ENCODE measurements at regions not wholly inside any gene's neighbourhood (a gene's known extent, or its start where the extent isn't known, plus 50 kb on each side); places are given as distances from the start of the nearest gene placed in this dataset.

- ChIA-PET POLR2A (no interaction called here), CTCF (interaction anchor here (0.6 to 1.3 kb wide), 2 partner anchors 10 to 132 kb away, joined by 3 read pairs; no protein-coding TSS in a partner anchor)
- TF ChIP-seq EZH2 (IDR thresholded peaks at IDR 0.05; ENCODE audit: borderline replicate concordance, insufficient read depth, low read depth, low read length, poor library complexity, severe bottlenecking) (no peak), CTCF (IDR thresholded peaks at IDR 0.05) (no peak)
- Mint-ChIP-seq H3K9me3 (ENCODE audit: insufficient read depth) (no peaks in the 10 kb centered on the region), H3K4me3 (no peak overlapping the region), H3K27ac (no peak overlapping the region), H3K4me1 (peaks cover 17% of the 10 kb centered on the region), H3K27me3 (no peaks in the 10 kb centered on the region)
- peaks cover 10% of the 10 kb centered on the region in 2 donors for H3K4me1 ChIP-seq (ENCODE audit: control insufficient read depth in 2 of 2, insufficient read depth in 2 of 2, low read length in 2 of 2)
- no peak for DNase-seq
- no peaks in the 10 kb centered on the region for H3K27me3 ChIP-seq (replicated peaks in 1 of 4; ENCODE audit: control extremely low read depth in 1 of 4, control insufficient read depth in 3 of 4, insufficient read depth in 4 of 4, low read length in 3 of 4)
- H3K27ac ChIP-seq (ENCODE audit: low read length in 2 of 2) = no peak overlapping the region
- peaks cover 0 to 5% (median 5%) of the 10 kb centered on the region in 3 donors for H3K9me3 ChIP-seq (ENCODE audit: control extremely low read depth in 1 of 3, control insufficient read depth in 2 of 3, insufficient read depth in 1 of 3, low read length in 2 of 3)
- H3K9ac ChIP-seq (ENCODE audit: low read length) = no peak overlapping the region
- no peak for ATAC-seq (ENCODE audit: low read depth)
- no peak overlapping the region for H3K4me2 ChIP-seq (replicated peaks; ENCODE audit: low read depth, low read length, poor library complexity, severe bottlenecking)
- no peaks in the 10 kb centered on the region for H3K79me2 ChIP-seq (ENCODE audit: control insufficient read depth, insufficient read depth, low read length)
- WGBS (ENCODE audit: insufficient coverage) = 80% methylated on average over 2 of the region's 5 CpGs
- intact Hi-C loops (cut with micrococcal nuclease) = loop anchor here (2.0 kb wide), 1 partner anchor 13 kb away; no protein-coding TSS in a partner anchor
- no peak overlapping the region for H3K4me3 ChIP-seq (ENCODE audit: control extremely low read depth in 1 of 5, extremely low read depth in 1 of 5, insufficient read depth in 1 of 5, low read depth in 2 of 5, low read length in 4 of 5)
- no peaks in the 10 kb centered on the region for H4K20me1 ChIP-seq (ENCODE audit: control insufficient read depth, insufficient read depth, low read length, poor library complexity, severe bottlenecking)
- no peak overlapping the region for H2AFZ ChIP-seq (ENCODE audit: insufficient read depth, low read depth, low read length, poor library complexity, severe bottlenecking)
- no peaks in the 10 kb centered on the region for H3K36me3 ChIP-seq (replicated peaks in 1 of 2; ENCODE audit: control extremely low read depth in 1 of 2, control insufficient read depth in 1 of 2, extremely low read depth in 1 of 2, insufficient read depth in 2 of 2, low read length in 1 of 2)
Measured at GRCh38 chr4:81599742-81600380, 128.2 kb upstream of the RASGEF1B start.

- DNase-seq (no peak), ATAC-seq (ENCODE audit: low read depth) (no peak)
- Mint-ChIP-seq H3K4me1 (peaks cover 33% of the 10 kb centered on the region), H3K27ac (no peak overlapping the region), H3K9me3 (ENCODE audit: insufficient read depth) (peaks cover 3% of the 10 kb centered on the region), H3K4me3 (no peak overlapping the region), H3K27me3 (no peaks in the 10 kb centered on the region)
- Histone ChIP-seq H3K9me3 (ENCODE audit: control extremely low read depth in 1 of 3, control insufficient read depth in 2 of 3, insufficient read depth in 1 of 3, low read length in 2 of 3) (peaks cover 0 to 5% (median 5%) of the 10 kb centered on the region in 3 donors), H3K27me3 (replicated peaks in 1 of 4; ENCODE audit: control extremely low read depth in 1 of 4, control insufficient read depth in 3 of 4, insufficient read depth in 4 of 4, low read length in 3 of 4) (no peaks in the 10 kb centered on the region), H3K79me2 (ENCODE audit: control insufficient read depth, insufficient read depth, low read length) (no peaks in the 10 kb centered on the region), H3K4me2 (replicated peaks; ENCODE audit: low read depth, low read length, poor library complexity, severe bottlenecking) (no peak overlapping the region), H4K20me1 (ENCODE audit: control insufficient read depth, insufficient read depth, low read length, poor library complexity, severe bottlenecking) (no peaks in the 10 kb centered on the region), H3K9ac (ENCODE audit: low read length) (no peak overlapping the region), H3K36me3 (replicated peaks in 1 of 2; ENCODE audit: control extremely low read depth in 1 of 2, control insufficient read depth in 1 of 2, extremely low read depth in 1 of 2, insufficient read depth in 2 of 2, low read length in 1 of 2) (no peaks in the 10 kb centered on the region), H2AFZ (ENCODE audit: insufficient read depth, low read depth, low read length, poor library complexity, severe bottlenecking) (no peak overlapping the region), H3K4me3 (ENCODE audit: control extremely low read depth in 1 of 5, extremely low read depth in 1 of 5, insufficient read depth in 1 of 5, low read depth in 2 of 5, low read length in 4 of 5) (no peak overlapping the region), H3K27ac (ENCODE audit: low read length in 2 of 2) (no peak overlapping the region), H3K4me1 (ENCODE audit: control insufficient read depth in 2 of 2, insufficient read depth in 2 of 2, low read length in 2 of 2) (peaks cover 13 to 17% of the 10 kb centered on the region in 2 donors)
- intact Hi-C loops (cut with micrococcal nuclease) = no loop called here
- ChIA-PET CTCF (interaction anchor here (0.8 to 1.2 kb wide), 2 partner anchors 12 to 131 kb away, joined by 3 to 4 read pairs; no protein-coding TSS in a partner anchor), POLR2A (interaction anchor here (0.7 kb wide), 1 partner anchor 166 kb away, joined by 3 read pairs; no protein-coding TSS in a partner anchor)
- no peak for TF ChIP-seq EZH2 (IDR thresholded peaks at IDR 0.05; ENCODE audit: borderline replicate concordance, insufficient read depth, low read depth, low read length, poor library complexity, severe bottlenecking)
- no peak for TF ChIP-seq CTCF (IDR thresholded peaks at IDR 0.05)
- 100% methylated on average over 1 of the region's 5 CpGs for WGBS (ENCODE audit: insufficient coverage)
Measured at GRCh38 chr4:81595798-81596610, 124.3 kb upstream of the RASGEF1B start.
